ENCODE measurements at regions not wholly inside any gene's neighbourhood (a gene's known extent, or its start where the extent isn't known, plus 50 kb on each side); places are given as distances from the start of the nearest gene placed in this dataset.

DNA sequence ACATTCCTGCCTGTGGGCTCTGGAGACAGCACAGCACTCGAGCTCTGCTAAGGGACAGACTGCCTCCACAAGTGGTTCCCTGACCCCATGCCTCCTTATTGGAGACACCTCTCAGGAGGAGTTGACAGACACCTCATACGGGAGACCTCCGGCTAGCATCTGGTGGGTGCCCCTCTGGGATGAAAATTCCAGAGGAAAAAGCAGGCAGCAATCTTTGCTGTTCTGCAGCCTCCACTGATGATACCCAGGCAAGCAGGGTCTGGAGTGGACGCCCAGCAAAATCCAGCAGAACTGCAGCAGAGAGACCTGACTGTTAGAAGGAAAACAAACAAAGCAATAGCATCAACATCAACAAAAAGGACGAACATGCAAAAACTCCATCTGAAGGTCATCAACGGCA is 639.4 kb downstream of the SLC16A7 start:
- TF ChIP-seq, protein P1, sequence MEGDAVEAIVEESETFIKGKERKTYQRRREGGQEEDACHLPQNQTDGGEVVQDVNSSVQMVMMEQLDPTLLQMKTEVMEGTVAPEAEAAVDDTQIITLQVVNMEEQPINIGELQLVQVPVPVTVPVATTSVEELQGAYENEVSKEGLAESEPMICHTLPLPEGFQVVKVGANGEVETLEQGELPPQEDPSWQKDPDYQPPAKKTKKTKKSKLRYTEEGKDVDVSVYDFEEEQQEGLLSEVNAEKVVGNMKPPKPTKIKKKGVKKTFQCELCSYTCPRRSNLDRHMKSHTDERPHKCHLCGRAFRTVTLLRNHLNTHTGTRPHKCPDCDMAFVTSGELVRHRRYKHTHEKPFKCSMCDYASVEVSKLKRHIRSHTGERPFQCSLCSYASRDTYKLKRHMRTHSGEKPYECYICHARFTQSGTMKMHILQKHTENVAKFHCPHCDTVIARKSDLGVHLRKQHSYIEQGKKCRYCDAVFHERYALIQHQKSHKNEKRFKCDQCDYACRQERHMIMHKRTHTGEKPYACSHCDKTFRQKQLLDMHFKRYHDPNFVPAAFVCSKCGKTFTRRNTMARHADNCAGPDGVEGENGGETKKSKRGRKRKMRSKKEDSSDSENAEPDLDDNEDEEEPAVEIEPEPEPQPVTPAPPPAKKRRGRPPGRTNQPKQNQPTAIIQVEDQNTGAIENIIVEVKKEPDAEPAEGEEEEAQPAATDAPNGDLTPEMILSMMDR (IDR thresholded peaks at IDR 0.05) = no peak
- no peak for TF ChIP-seq POLR2A (IDR thresholded peaks at IDR 0.05)

Data from prostate gland (tissue), 2 donors.